ENCODE measurements at regions not wholly inside any gene's neighbourhood (a gene's known extent, or its start where the extent isn't known, plus 50 kb on each side); places are given as distances from the start of the nearest gene placed in this dataset.
A peak's percentile ranks its signal among the peaks of the same experiment; 100 is the strongest.

GRCh38 chr20:9981829-9982228, 53.0 kb upstream of the ANKEF1 start:
- no peak for DNase-seq

- peak; percentile 91 for DNase-seq
Measured at GRCh38 chr20:9978397-9979004, 56.3 kb upstream of the ANKEF1 start.

GRCh38 chr20:9977629-9978028, 57.2 kb upstream of the ANKEF1 start:
- DNase-seq, result no peak

- DNase-seq, result no peak
Measured at GRCh38 chr20:9974324-9974723, 60.5 kb upstream of the ANKEF1 start.

GRCh38 chr20:9971746-9972145, 63.0 kb upstream of the ANKEF1 start:
- DNase-seq, result no peak

GRCh38 chr20:9969626-9970025, 65.2 kb upstream of the ANKEF1 start:
- DNase-seq, result no peak

- DNase-seq, result no peak
Measured at GRCh38 chr20:9968015-9968414, 66.8 kb upstream of the ANKEF1 start.

- DNase-seq, result no peak
Measured at GRCh38 chr20:9966966-9967365, 67.8 kb upstream of the ANKEF1 start.

GRCh38 chr20:9963029-9963428, 71.8 kb upstream of the ANKEF1 start:
- no peak for DNase-seq

GRCh38 chr20:9958693-9959092, 76.1 kb upstream of the ANKEF1 start:
- no peak for DNase-seq

GRCh38 chr20:9955646-9956045, 79.1 kb upstream of the ANKEF1 start:
- no peak for DNase-seq

GRCh38 chr20:9949563-9949962, 85.2 kb upstream of the ANKEF1 start:
- no peak for DNase-seq

- no peak for DNase-seq
Measured at GRCh38 chr20:9945408-9945807, 89.4 kb upstream of the ANKEF1 start.

- DNase-seq, result no peak
Measured at GRCh38 chr20:9942736-9943135, 92.1 kb upstream of the ANKEF1 start.

GRCh38 chr20:9940329-9940728, 94.5 kb upstream of the ANKEF1 start:
- DNase-seq, result no peak

GRCh38 chr20:9939231-9939630, 95.6 kb upstream of the ANKEF1 start:
- no peak for DNase-seq

- no peak for DNase-seq
Measured at GRCh38 chr20:9935285-9935684, 96.4 kb upstream of the PAK5 start.

GRCh38 chr20:9930142-9930541, 91.3 kb upstream of the PAK5 start:
- DNase-seq, result no peak

- no peak for DNase-seq
Measured at GRCh38 chr20:9928955-9929354, 90.1 kb upstream of the PAK5 start.

- DNase-seq, result no peak
Measured at GRCh38 chr20:9928281-9928737, 89.4 kb upstream of the PAK5 start.

- no peak for DNase-seq
Measured at GRCh38 chr20:9927224-9927623, 88.3 kb upstream of the PAK5 start.

- no peak for DNase-seq
Measured at GRCh38 chr20:9926476-9926875, 87.6 kb upstream of the PAK5 start.

- no peak for DNase-seq
Measured at GRCh38 chr20:9926007-9926406, 87.1 kb upstream of the PAK5 start.

- DNase-seq, result no peak
Measured at GRCh38 chr20:9923648-9924047, 84.8 kb upstream of the PAK5 start.

GRCh38 chr20:9920866-9921265, 82.0 kb upstream of the PAK5 start:
- DNase-seq, result no peak

All from skin of body (tissue), 1 donor.